HCT116 (cell line): ENCODE measurements at regions not wholly inside any gene's neighbourhood (a gene's known extent, or its start where the extent isn't known, plus 50 kb on each side); places are given as distances from the start of the nearest gene placed in this dataset.

Experiments
- CEBPB ChIP-seq: IDR thresholded peaks from 2 replicates; pipeline ENCODE4 v1.6.1; 2012; ENCODE audit warnings: low read depth
- EZH2 ChIP-seq: fragments of 200-600 bp; sonication (generic); IDR thresholded peaks from 2 replicates; pipeline ENCODE4 v1.6.1; 2017; ENCODE audit warnings: antibody characterized with exemption, mixed run types
- FOSL1 ChIP-seq: IDR thresholded peaks from 2 replicates; pipeline ENCODE4 v1.6.1; 2012; ENCODE audit warnings: low read depth
- JUND ChIP-seq: IDR thresholded peaks from 2 replicates; pipeline ENCODE4 v1.6.1; 2012
- POLR2A ChIP-seq: IDR thresholded peaks from 2 replicates; pipeline ENCODE4 v1.7.0; 2011; ENCODE audit warnings: borderline replicate concordance; ENCODE audit not compliant: insufficient read depth, insufficient read length; ENCODE audit errors: extremely low read depth
- POLR2AphosphoS5 ChIP-seq: IDR thresholded peaks from 2 replicates; pipeline ENCODE4 v1.6.1; 2011; ENCODE audit warnings: mild to moderate bottlenecking, low read depth, low read length, moderate library complexity
- RAD21 ChIP-seq: IDR thresholded peaks from 2 replicates; pipeline ENCODE4 v1.6.1; 2012; ENCODE audit warnings: low read depth, mild to moderate bottlenecking
- TCF7L2 ChIP-seq: IDR thresholded peaks from 2 replicates; pipeline ENCODE4 v1.7.0; 2011; ENCODE audit warnings: borderline replicate concordance, inconsistent platforms; ENCODE audit not compliant: insufficient read depth, insufficient read length; ENCODE audit errors: extremely low read depth
- TF ChIP-seq, protein P1 (sequence below), 3 experiments: fragments of 200-600 bp in 1 of 3; sonication (generic) in 1 of 3; IDR thresholded peaks in 2 of 3; conservative IDR thresholded peaks in 1 of 3; 2 replicates each; pipeline ENCODE4 v1.5.1; 2012 to 2017; ENCODE audit warnings: low read depth in 2 of 3, low read length in 2 of 3, antibody characterized with exemption in 1 of 3, borderline replicate concordance in 1 of 3, control low read depth in 1 of 3, mild to moderate bottlenecking in 1 of 3, mixed read lengths in 1 of 3, mixed run types in 1 of 3, moderate library complexity in 1 of 3; ENCODE audit not compliant: insufficient read depth in 1 of 3

DNA sequence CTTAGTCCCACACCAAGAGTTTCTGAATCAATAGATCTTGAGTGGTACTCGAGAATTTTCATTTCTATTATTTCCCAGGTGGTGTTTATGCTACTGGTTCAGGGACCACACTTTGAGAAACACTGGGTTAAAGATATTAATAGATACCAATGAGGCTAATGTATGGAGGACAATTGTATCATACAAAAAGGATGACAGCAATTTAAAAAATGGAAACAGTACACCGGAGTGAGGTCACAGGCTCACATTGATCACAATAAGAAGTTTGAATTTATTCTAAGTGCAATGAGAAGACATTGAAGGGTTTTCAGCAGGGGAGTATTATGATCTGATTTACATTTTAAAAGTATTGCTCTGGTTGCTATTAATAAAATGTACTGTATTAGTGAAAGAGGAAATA, 488.3 kb downstream of the PCDH17 start:
- no peak for TF ChIP-seq POLR2A
- no peak for TF ChIP-seq EZH2
- TF ChIP-seq, protein P1, sequence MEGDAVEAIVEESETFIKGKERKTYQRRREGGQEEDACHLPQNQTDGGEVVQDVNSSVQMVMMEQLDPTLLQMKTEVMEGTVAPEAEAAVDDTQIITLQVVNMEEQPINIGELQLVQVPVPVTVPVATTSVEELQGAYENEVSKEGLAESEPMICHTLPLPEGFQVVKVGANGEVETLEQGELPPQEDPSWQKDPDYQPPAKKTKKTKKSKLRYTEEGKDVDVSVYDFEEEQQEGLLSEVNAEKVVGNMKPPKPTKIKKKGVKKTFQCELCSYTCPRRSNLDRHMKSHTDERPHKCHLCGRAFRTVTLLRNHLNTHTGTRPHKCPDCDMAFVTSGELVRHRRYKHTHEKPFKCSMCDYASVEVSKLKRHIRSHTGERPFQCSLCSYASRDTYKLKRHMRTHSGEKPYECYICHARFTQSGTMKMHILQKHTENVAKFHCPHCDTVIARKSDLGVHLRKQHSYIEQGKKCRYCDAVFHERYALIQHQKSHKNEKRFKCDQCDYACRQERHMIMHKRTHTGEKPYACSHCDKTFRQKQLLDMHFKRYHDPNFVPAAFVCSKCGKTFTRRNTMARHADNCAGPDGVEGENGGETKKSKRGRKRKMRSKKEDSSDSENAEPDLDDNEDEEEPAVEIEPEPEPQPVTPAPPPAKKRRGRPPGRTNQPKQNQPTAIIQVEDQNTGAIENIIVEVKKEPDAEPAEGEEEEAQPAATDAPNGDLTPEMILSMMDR (IDR thresholded peaks at IDR 0.05 in 2 of 3, conservative IDR thresholded peaks at IDR 0.05 in 1 of 3; ENCODE audit: borderline replicate concordance in 1 of 3, insufficient read depth in 1 of 3, low read depth in 2 of 3, low read length in 2 of 3): no peak
- no peak for TF ChIP-seq CEBPB
- TF ChIP-seq RAD21: no peak
- TF ChIP-seq TCF7L2: no peak
- no peak for TF ChIP-seq FOSL1
- TF ChIP-seq POLR2AphosphoS5: no peak
- TF ChIP-seq JUND: no peak
